Stimulated activated naive B cell treated with anti-CD40 and anti-IgM and Interleukin-4, amounts not matched to agents 10 μg/mL and 1 μg/mL and 100 μg/mL, for 72 hours (primary cell): ENCODE measurements at regions not wholly inside any gene's neighbourhood (a gene's known extent, or its start where the extent isn't known, plus 50 kb on each side); places are given as distances from the start of the nearest gene placed in this dataset.
A peak's percentile ranks its signal among the peaks of the same experiment; 100 is the strongest.

Experiments used
- ATAC-seq, 2 donors: fragments of 150-1000 bp; cut with Tn5 transposase; replicated peaks; 2 replicates each; pipeline ENCODE4 v1.10.0; 2021; ENCODE audit warnings: moderate library complexity in 1 of 2
- DNase-seq: peaks from one replicate; pipeline ENCODE4 v3.0.0; 2021
- H3K27ac Mint-ChIP-seq: one replicate; pipeline ENCODE4 v1.8.0; 2022; ENCODE audit warnings: mild to moderate bottlenecking, mixed read lengths
- H3K27me3 Mint-ChIP-seq, 2 donors: one replicate each; pipeline ENCODE4 v1.8.0; 2022; ENCODE audit warnings: mixed read lengths in 2 of 2
- H3K36me3 Mint-ChIP-seq, 2 donors: one replicate each; pipeline ENCODE4 v1.8.0; 2022; ENCODE audit warnings: mixed read lengths in 2 of 2, mild to moderate bottlenecking in 1 of 2
- H3K4me1 Mint-ChIP-seq, 2 donors: one replicate each; pipeline ENCODE4 v1.8.0; 2022; ENCODE audit warnings: mixed read lengths in 2 of 2, mild to moderate bottlenecking in 1 of 2
- H3K4me3 Mint-ChIP-seq, 2 donors: one replicate each; pipeline ENCODE4 v1.8.0; 2022; ENCODE audit warnings: mild to moderate bottlenecking in 2 of 2, mixed read lengths in 2 of 2, moderate library complexity in 1 of 2
- H3K9me3 Mint-ChIP-seq, 2 donors: one replicate each; pipeline ENCODE4 v1.8.0; 2022; ENCODE audit warnings: mixed read lengths in 2 of 2, mild to moderate bottlenecking in 1 of 2

DNA sequence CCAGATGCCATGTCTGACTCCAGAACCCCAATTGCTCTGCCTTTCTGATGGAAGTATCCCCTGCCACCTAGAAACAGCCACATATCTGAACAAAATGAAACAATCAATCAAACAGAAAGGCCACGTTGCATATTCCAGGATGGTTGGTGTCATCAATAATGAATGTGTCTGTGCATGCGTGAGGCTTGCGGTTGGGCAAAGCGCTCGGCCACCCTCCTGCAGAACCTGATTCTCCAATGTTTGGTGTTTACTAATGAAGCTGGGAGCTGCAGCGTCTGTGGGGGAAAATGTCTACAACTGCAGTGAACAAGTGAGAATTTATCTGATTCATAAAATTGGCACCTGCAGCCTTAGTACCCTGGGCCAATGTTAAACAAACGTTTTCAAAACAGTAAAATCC lies 121.2 kb upstream of the ADARB2 start:
- Mint-ChIP-seq H3K4me1 (no peaks in the 10 kb centered on the region), H3K36me3 (no peaks in the 10 kb centered on the region), H3K27me3 (peaks cover 4 to 5% of the 10 kb centered on the region in 2 donors), H3K27ac (no peak overlapping the region), H3K9me3 (peaks cover under 1 to 3% of the 10 kb centered on the region in 2 donors), H3K4me3 (no peak overlapping the region)
- DNase-seq: no peak
- ATAC-seq: no peak

- no peak for ATAC-seq
- no peak overlapping the region for H3K4me3 Mint-ChIP-seq
- DNase-seq: no peak
- H3K9me3 Mint-ChIP-seq: no peaks in the 10 kb centered on the region
- no peaks in the 10 kb centered on the region for H3K36me3 Mint-ChIP-seq
- H3K27me3 Mint-ChIP-seq: peaks cover 8 to 9% of the 10 kb centered on the region in 2 donors
- H3K27ac Mint-ChIP-seq: no peak overlapping the region
- no peaks in the 10 kb centered on the region for H3K4me1 Mint-ChIP-seq
These were observed 120.7 kb upstream of the ADARB2 start for GRCh38 chr10:1858048-1858447.

GRCh38 chr10:1855911-1856310 lies 118.6 kb upstream of the ADARB2 start:
- peaks cover 8 to 13% of the 10 kb centered on the region in 2 donors for H3K27me3 Mint-ChIP-seq
- H3K9me3 Mint-ChIP-seq: no peaks in the 10 kb centered on the region
- no peak overlapping the region for H3K27ac Mint-ChIP-seq
- H3K4me1 Mint-ChIP-seq: no peaks in the 10 kb centered on the region
- H3K36me3 Mint-ChIP-seq: no peaks in the 10 kb centered on the region
- H3K4me3 Mint-ChIP-seq: no peak overlapping the region
- no peak for ATAC-seq
- no peak for DNase-seq

- Mint-ChIP-seq H3K9me3 (peaks cover 0 to 1% of the 10 kb centered on the region in 2 donors), H3K4me3 (no peak overlapping the region), H3K4me1 (no peaks in the 10 kb centered on the region), H3K36me3 (no peaks in the 10 kb centered on the region), H3K27me3 (peaks cover 8 to 13% of the 10 kb centered on the region in 2 donors), H3K27ac (no peak overlapping the region)
- DNase-seq: no peak
- ATAC-seq: no peak
These were observed 116.9 kb upstream of the ADARB2 start for GRCh38 chr10:1854271-1854670.

GRCh38 chr10:1853801-1854200 lies 116.5 kb upstream of the ADARB2 start:
- Mint-ChIP-seq H3K9me3 (peaks cover 0 to 1% of the 10 kb centered on the region in 2 donors), H3K4me1 (no peaks in the 10 kb centered on the region), H3K27ac (no peak overlapping the region), H3K36me3 (no peaks in the 10 kb centered on the region), H3K27me3 (peaks cover 10 to 13% of the 10 kb centered on the region in 2 donors), H3K4me3 (no peak overlapping the region)
- ATAC-seq (no peak), DNase-seq (no peak)

DNA sequence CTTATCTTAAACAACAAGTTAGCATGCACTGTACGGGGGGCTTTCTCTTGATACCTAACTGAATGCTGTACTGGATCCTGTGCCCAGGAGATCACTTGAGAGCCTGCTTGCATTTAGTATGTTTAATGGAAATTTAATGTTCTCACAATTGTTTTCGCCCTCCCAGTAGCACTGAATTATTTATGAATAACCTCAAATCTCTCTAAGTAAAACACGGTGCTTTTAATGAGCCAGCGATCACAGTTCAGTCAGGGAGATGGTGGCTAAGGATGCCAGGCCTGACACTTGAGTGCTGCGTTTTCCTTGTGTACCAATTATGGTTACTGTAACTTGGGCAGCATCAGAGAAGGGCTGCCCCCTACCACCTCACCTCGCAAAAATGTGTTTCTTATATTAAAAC lies 115.5 kb upstream of the ADARB2 start:
- DNase-seq (no peak), ATAC-seq (no peak)
- H3K27me3 Mint-ChIP-seq: peaks cover 12 to 13% of the 10 kb centered on the region in 2 donors
- H3K4me1 Mint-ChIP-seq: no peaks in the 10 kb centered on the region
- peaks cover 0 to 1% of the 10 kb centered on the region in 2 donors for H3K9me3 Mint-ChIP-seq
- H3K27ac Mint-ChIP-seq: no peak overlapping the region
- H3K36me3 Mint-ChIP-seq: no peaks in the 10 kb centered on the region
- H3K4me3 Mint-ChIP-seq: no peak overlapping the region

DNA sequence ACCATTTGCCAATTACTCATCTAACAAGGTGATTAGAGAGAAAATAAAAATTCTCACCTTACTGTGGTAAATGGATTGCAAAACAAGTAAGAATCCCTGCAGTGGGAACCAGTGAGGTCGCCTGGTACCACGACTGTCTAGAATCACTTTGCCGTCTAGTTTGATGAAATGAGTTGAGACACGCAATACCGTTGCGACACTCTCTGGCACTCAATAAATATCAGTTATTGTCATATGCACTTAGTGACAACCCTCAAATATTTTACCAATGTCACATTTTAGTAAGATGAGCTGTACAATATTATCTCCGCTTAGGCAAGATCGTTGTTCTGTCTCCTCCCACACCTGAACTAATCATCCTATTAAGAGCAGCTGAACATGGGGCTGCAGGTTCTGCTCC lies 114.4 kb upstream of the ADARB2 start:
- ATAC-seq: no peak
- no peak for DNase-seq
- Mint-ChIP-seq H3K27ac (no peak overlapping the region), H3K27me3 (peaks cover 9 to 13% of the 10 kb centered on the region in 2 donors), H3K36me3 (no peaks in the 10 kb centered on the region), H3K4me3 (no peak overlapping the region), H3K9me3 (peaks cover 0 to 1% of the 10 kb centered on the region in 2 donors), H3K4me1 (no peaks in the 10 kb centered on the region)

DNA sequence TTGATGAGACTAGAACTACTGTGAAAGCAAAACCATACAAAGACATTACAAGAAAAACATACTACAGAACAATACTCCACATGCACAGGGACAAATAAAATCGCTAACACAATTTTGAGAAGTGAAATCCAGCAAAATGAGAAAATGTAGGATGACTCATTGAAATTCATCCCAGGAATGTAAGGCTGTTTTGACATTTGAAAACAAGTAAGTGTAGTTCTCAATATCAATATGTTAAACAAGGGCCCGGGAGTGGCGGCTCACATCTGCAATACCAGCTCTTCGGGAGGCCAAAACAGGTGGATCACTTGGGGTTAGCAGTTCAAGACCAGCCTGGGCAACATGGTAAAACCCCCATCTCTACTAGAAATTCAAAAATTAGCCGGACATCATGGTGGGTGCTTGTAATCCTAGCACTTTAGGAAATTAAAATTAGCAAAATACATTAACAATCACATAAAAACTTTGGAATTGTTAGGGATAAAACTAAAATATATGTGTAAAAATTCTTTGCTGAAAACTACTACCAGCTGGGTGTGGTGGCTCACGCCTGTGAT lies 113.7 kb upstream of the ADARB2 start:
- H3K4me1 Mint-ChIP-seq: no peaks in the 10 kb centered on the region

DNA sequence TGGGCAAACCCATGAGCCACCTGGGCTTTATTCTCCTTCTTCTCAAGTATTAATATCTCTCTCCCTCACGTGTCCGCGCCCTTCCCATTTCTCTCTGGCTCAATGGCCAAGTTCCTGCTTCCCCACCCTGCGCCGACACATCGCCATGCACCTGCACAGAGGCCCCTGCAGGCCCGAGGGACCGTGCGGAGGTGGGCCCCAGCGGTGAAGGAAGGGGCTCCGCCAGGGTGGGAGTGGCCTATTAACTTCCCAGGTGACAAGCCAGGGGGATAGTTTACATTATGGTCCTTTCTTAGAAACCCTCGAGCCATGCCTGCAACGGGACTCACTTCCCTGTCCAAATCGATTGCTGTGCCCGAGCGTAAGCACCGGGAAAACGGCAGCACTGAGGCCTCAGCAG lies 110.0 kb upstream of the ADARB2 start:
- Mint-ChIP-seq H3K36me3 (no peaks in the 10 kb centered on the region), H3K27me3 (peaks cover 14 to 19% of the 10 kb centered on the region in 2 donors), H3K4me3 (no peak overlapping the region), H3K27ac (no peak overlapping the region), H3K4me1 (no peaks in the 10 kb centered on the region), H3K9me3 (peaks cover 0 to 1% of the 10 kb centered on the region in 2 donors)
- no peak for DNase-seq
- no peak for ATAC-seq

More for the DNA sequence above, 113.7 kb upstream of the ADARB2 start:
- ATAC-seq: no peak
- H3K27ac Mint-ChIP-seq: no peak overlapping the region
- DNase-seq: no peak
- peaks cover 13 to 14% of the 10 kb centered on the region in 2 donors for H3K27me3 Mint-ChIP-seq
- H3K4me3 Mint-ChIP-seq: no peak overlapping the region
- no peaks in the 10 kb centered on the region for H3K36me3 Mint-ChIP-seq
- H3K9me3 Mint-ChIP-seq: peaks cover 0 to 1% of the 10 kb centered on the region in 2 donors

DNA sequence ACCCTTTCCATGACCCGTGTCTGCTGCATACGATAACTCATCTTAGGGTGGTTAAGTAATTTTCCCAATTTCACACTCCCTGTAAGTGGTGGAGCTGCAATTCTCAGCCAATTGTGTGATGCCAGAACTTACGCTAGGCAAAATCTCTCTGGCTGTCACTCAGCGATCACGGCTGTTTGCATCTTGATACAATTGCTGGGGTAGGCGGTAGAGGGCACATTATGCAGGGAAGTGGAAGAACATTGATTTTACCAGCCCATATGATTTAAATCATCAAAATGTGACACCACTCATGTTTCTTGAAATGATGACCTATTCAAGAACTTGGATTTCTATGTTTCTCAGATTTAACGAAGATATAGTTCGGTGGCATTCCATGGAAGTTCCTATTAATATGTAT lies 108.7 kb upstream of the ADARB2 start:
- ATAC-seq: no peak
- H3K27me3 Mint-ChIP-seq: peaks cover 14 to 19% of the 10 kb centered on the region in 2 donors
- H3K27ac Mint-ChIP-seq: no peak overlapping the region
- DNase-seq: no peak
- H3K9me3 Mint-ChIP-seq: peaks cover 0 to 4% of the 10 kb centered on the region in 2 donors
- H3K4me3 Mint-ChIP-seq: no peak overlapping the region
- no peaks in the 10 kb centered on the region for H3K36me3 Mint-ChIP-seq
- no peaks in the 10 kb centered on the region for H3K4me1 Mint-ChIP-seq

- ATAC-seq (no peak), DNase-seq (no peak)
- Mint-ChIP-seq H3K9me3 (peaks cover 0 to 2% of the 10 kb centered on the region in 2 donors), H3K4me3 (no peak overlapping the region), H3K27me3 (peaks cover 14 to 18% of the 10 kb centered on the region in 2 donors), H3K36me3 (no peaks in the 10 kb centered on the region), H3K4me1 (peaks cover 0 to 1% of the 10 kb centered on the region in 2 donors), H3K27ac (no peak overlapping the region)
These were observed 104.4 kb upstream of the ADARB2 start for GRCh38 chr10:1841759-1842158.

DNA sequence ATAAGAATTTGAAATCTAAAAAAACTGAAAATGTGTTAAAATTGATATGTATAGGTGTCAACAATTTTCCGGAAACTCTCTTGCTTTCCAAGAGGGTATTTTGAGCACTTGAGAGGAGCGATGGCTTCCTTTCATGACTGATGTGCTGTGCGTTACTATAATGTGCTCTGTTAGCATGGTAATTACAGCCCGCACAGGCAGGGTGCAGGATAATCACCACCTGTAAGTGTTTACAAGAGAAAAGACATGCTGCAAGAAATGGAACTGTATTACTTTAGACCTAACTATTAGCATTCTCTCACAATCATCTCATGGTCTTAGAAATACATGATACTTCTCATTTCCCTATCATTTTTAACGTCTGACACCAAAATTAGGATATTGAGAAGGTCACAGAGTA lies 92.4 kb upstream of the ADARB2 start:
- Mint-ChIP-seq H3K4me3 (no peak overlapping the region), H3K27me3 (peaks cover 10 to 15% of the 10 kb centered on the region in 2 donors), H3K36me3 (no peaks in the 10 kb centered on the region), H3K9me3 (peaks cover 3 to 4% of the 10 kb centered on the region in 2 donors), H3K27ac (no peak overlapping the region), H3K4me1 (peaks cover 8% of the 10 kb centered on the region in 2 donors)
- no peak for ATAC-seq
- DNase-seq: no peak

DNA sequence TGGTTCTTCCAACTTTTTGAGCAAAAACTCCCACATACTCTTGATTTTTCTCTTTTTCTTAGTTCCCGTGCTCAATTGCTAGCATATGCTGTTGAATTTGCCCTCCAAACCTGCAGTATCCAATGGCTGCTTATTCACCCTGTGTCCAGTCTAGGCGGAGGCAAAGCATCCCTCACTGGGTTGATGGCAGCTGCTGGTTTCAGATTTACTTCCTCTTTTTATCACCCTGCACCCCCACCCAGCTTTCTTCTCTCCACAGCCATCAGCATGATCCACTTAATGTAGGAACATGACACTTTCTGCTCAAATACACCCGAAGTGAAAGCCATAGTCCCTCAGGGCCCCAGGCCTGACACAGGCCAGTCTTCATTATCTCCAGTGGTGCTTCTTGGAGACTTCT lies 87.6 kb upstream of the ADARB2 start:
- Mint-ChIP-seq H3K36me3 (no peaks in the 10 kb centered on the region), H3K27me3 (peaks cover 27 to 28% of the 10 kb centered on the region in 2 donors), H3K27ac (no peak overlapping the region), H3K9me3 (peaks cover 9 to 13% of the 10 kb centered on the region in 2 donors), H3K4me3 (no peak overlapping the region), H3K4me1 (peaks cover 9 to 10% of the 10 kb centered on the region in 2 donors)
- ATAC-seq (peak; percentile 84 to 87), DNase-seq (peak; percentile 5)

DNA sequence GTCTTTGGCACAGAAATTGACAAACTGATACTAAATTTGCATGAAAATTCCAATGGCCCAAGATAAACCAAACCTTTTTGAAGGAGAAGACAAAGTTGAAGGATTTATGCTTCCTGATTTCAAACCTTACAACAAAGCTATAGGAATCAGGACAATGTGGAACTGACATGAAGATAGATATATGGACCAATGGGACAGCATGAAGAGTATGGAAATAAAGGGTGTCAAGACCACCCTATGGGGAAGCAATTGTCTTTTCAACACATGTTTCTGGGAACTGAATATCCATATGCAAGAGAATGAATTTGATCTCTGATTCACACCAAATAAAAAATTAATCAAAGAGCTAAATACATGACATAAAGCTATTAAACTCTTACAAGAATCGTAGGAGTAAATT lies 77.2 kb upstream of the ADARB2 start:
- Mint-ChIP-seq H3K27ac (no peak overlapping the region), H3K4me1 (no peaks in the 10 kb centered on the region), H3K36me3 (peaks cover 0 to 3% of the 10 kb centered on the region in 2 donors), H3K4me3 (no peak overlapping the region), H3K9me3 (peaks cover 0 to 10% of the 10 kb centered on the region in 2 donors), H3K27me3 (peaks cover 0 to 8% of the 10 kb centered on the region in 2 donors)
- no peak for DNase-seq
- no peak for ATAC-seq

GRCh38 chr10:1809139-1809741 lies 71.9 kb upstream of the ADARB2 start:
- no peak overlapping the region for H3K27ac Mint-ChIP-seq
- H3K9me3 Mint-ChIP-seq: no peaks in the 10 kb centered on the region
- no peak overlapping the region for H3K4me3 Mint-ChIP-seq
- no peaks in the 10 kb centered on the region for H3K4me1 Mint-ChIP-seq
- ATAC-seq: no peak
- no peak for DNase-seq
- no peaks in the 10 kb centered on the region for H3K36me3 Mint-ChIP-seq
- H3K27me3 Mint-ChIP-seq: peaks cover 15 to 20% of the 10 kb centered on the region in 2 donors
